A673 (cell line): ENCODE measurements at regions not wholly inside any gene's neighbourhood (a gene's known extent, or its start where the extent isn't known, plus 50 kb on each side); places are given as distances from the start of the nearest gene placed in this dataset.

ENCODE experiments used
- BruUV-seq: library from RNA; stranded (reverse); fragments of 400-500 nt; replicated peaks from 2 replicates; lab custom pipeline; 2021; lab: Mats Ljungman, UMichigan
- CTCF ChIA-PET: fragments of 300-600 bp; sonication (Branson Sonifier 250); formaldehyde crosslinking; loops from one replicate; lab custom pipeline; 2022; ENCODE audit warnings: antibody characterized with exemption; lab: Charles Lee
- POLR2A ChIA-PET: fragments of 300-600 bp; sonication (Branson Sonifier 250); formaldehyde crosslinking; loops from one replicate; lab custom pipeline; 2022; ENCODE audit warnings: antibody characterized with exemption; ENCODE audit not compliant: low non-redundant PET; lab: Charles Lee
- DNase-seq: peaks from one replicate; pipeline ENCODE4 v3.0.0-alpha.2; 2015; ENCODE audit warnings: low spot score
- H3K27ac ChIP-seq: fragments of 200-600 bp; sonication (generic); 2 replicates; pipeline ENCODE4 v1.5.1; 2016; ENCODE audit warnings: mixed run types, low read depth, mild to moderate bottlenecking, mixed read lengths, antibody characterized with exemption, low read length; ENCODE audit not compliant: poor library complexity, severe bottlenecking
- H3K27me3 ChIP-seq: fragments of 200-600 bp; sonication (generic); replicated peaks from 2 replicates; pipeline ENCODE4 v1.6.1; 2017; ENCODE audit warnings: mixed run types, low read depth, mild to moderate bottlenecking, mixed read lengths, antibody characterized with exemption, low read length; ENCODE audit not compliant: insufficient read depth, poor library complexity
- H3K36me3 ChIP-seq: fragments of 200-600 bp; sonication (generic); 2 replicates; pipeline ENCODE4 v1.6.1; 2016; ENCODE audit warnings: mixed run types, mild to moderate bottlenecking, mixed read lengths, antibody characterized with exemption, low read length; ENCODE audit not compliant: insufficient read depth, poor library complexity, severe bottlenecking
- H3K4me1 ChIP-seq: fragments of 200-600 bp; sonication (generic); 2 replicates; pipeline ENCODE4 v1.6.1; 2017; ENCODE audit warnings: mixed run types, mild to moderate bottlenecking, mixed read lengths, antibody characterized with exemption, low read length; ENCODE audit not compliant: insufficient read depth, poor library complexity, severe bottlenecking
- H3K4me3 ChIP-seq: fragments of 200-600 bp; sonication (generic); 2 replicates; pipeline ENCODE4 v1.5.1; 2016; ENCODE audit warnings: low read depth, mixed run types, mild to moderate bottlenecking, mixed read lengths, low read length; ENCODE audit not compliant: poor library complexity, severe bottlenecking
- H3K9me3 ChIP-seq: fragments of 200-600 bp; sonication (generic); 2 replicates; pipeline ENCODE4 v1.6.1; 2016; ENCODE audit warnings: mixed run types, low read depth, mild to moderate bottlenecking, mixed read lengths, antibody characterized with exemption, low read length; ENCODE audit not compliant: poor library complexity, severe bottlenecking
- CTCF ChIP-seq: fragments of 300-800, 200-600 bp; sonication (generic); conservative IDR thresholded peaks from 2 replicates; pipeline ENCODE4 v1.5.1; 2017; ENCODE audit warnings: low read depth, mild to moderate bottlenecking, antibody characterized with exemption, low read length, moderate library complexity, mixed read lengths
- EZH2 ChIP-seq: fragments of 200-600 bp; sonication (generic); IDR thresholded peaks from 2 replicates; pipeline ENCODE4 v1.6.1; 2017; ENCODE audit warnings: borderline replicate concordance, low read depth, mild to moderate bottlenecking, mixed read lengths, antibody characterized with exemption, low read length; ENCODE audit not compliant: poor library complexity, severe bottlenecking
- intact Hi-C: fragments of 100-400 bp; cut with micrococcal nuclease; formaldehyde crosslinking; loops from one replicate; pipeline ENCODE4 v1.10.0; 2022; ENCODE audit not compliant: unreplicated experiment

GRCh38 chr6:73969971-73970970 lies 274.3 kb downstream of the CD109 start:
- Histone ChIP-seq H3K9me3 (no peaks in the 10 kb centered on the region), H3K27me3 (no peaks in the 10 kb centered on the region), H3K4me3 (no peak overlapping the region), H3K4me1 (peaks cover 33% of the 10 kb centered on the region), H3K36me3 (no peaks in the 10 kb centered on the region), H3K27ac (peak overlapping the region; percentile 33)
- POLR2A ChIA-PET = no interaction called here
- CTCF ChIA-PET = interaction anchor here (0.6 kb wide), 2 partner anchors 231 to 1236 kb away, joined by 3 read pairs; no protein-coding TSS in a partner anchor
- intact Hi-C loops = loop anchor here (1.0 to 10.0 kb wide), 5 partner anchors 115 to 1239 kb away; no protein-coding TSS in a partner anchor
- DNase-seq = peak; percentile 76
- no TSS peak for BruUV-seq
- no peak for TF ChIP-seq EZH2
- peak; percentile 83 for TF ChIP-seq CTCF

GRCh38 chr6:73968221-73968757 lies 272.3 kb downstream of the CD109 start:
- H3K36me3 ChIP-seq = no peaks in the 10 kb centered on the region
- TF ChIP-seq EZH2 (no peak), CTCF (no peak)

GRCh38 chr6:73965539-73966029 lies 269.6 kb downstream of the CD109 start:
- Histone ChIP-seq H3K27me3 (no peaks in the 10 kb centered on the region), H3K36me3 (no peaks in the 10 kb centered on the region), H3K4me3 (no peak overlapping the region), H3K27ac (no peak overlapping the region), H3K4me1 (peaks cover 30% of the 10 kb centered on the region), H3K9me3 (no peaks in the 10 kb centered on the region)
- TF ChIP-seq EZH2 = no peak
- TF ChIP-seq CTCF = no peak
- CTCF ChIA-PET = no interaction called here
- intact Hi-C loops = loop anchor here (10.0 kb wide), 1 partner anchor 439 kb away; no protein-coding TSS in a partner anchor
- BruUV-seq = no TSS peak
- POLR2A ChIA-PET = no interaction called here
- DNase-seq = no peak

More at GRCh38 chr6:73968221-73968757, 272.3 kb downstream of the CD109 start:
- Histone ChIP-seq H3K27me3 (no peaks in the 10 kb centered on the region), H3K4me1 (peaks cover 33% of the 10 kb centered on the region), H3K9me3 (no peaks in the 10 kb centered on the region), H3K27ac (peak overlapping the region; percentile 44), H3K4me3 (no peak overlapping the region)
- CTCF ChIA-PET = interaction anchor here (0.6 to 0.9 kb wide), 3 partner anchors 103 to 1242 kb away, joined by 3 to 4 read pairs (median 3); no protein-coding TSS in a partner anchor
- intact Hi-C loops = loop anchor here (2.0 to 10.0 kb wide), 3 partner anchors 113 to 437 kb away; no protein-coding TSS in a partner anchor
- DNase-seq = peak; percentile 60
- POLR2A ChIA-PET = interaction anchor here (0.6 kb wide), 1 partner anchor 589 kb away, joined by 3 read pairs; no protein-coding TSS in a partner anchor
- no TSS peak for BruUV-seq
